ENCODE measurements at regions not wholly inside any gene's neighbourhood (a gene's known extent, or its start where the extent isn't known, plus 50 kb on each side); places are given as distances from the start of the nearest gene placed in this dataset.

GRCh38 chr4:38344929-38345328 lies 319.1 kb upstream of the KLF3 start:
- no peaks in the 10 kb centered on the region for H3K4me1 ChIP-seq (ENCODE audit: insufficient read depth, low read length, poor library complexity, severe bottlenecking)
- H3K9me2 ChIP-seq (ENCODE audit: insufficient read depth, low read length) = no peaks in the 10 kb centered on the region
- no peaks in the 10 kb centered on the region for H4K20me1 ChIP-seq (ENCODE audit: insufficient read depth, low read length)
- TF ChIP-seq CTCF (conservative IDR thresholded peaks at IDR 0.05; ENCODE audit: low read length) = no peak
- no peak for TF ChIP-seq EZH2phosphoT487 (IDR thresholded peaks at IDR 0.05; ENCODE audit: borderline replicate concordance, low read depth, low read length)
- DNase-seq (ENCODE audit: low spot score) = no peak
- no peak overlapping the region for H3K4me3 ChIP-seq (ENCODE audit: low read depth, low read length, poor library complexity, severe bottlenecking)
- no peaks in the 10 kb centered on the region for H3K36me3 ChIP-seq (ENCODE audit: insufficient read depth, low read length)
- H2AFZ ChIP-seq (ENCODE audit: low read length) = no peak overlapping the region
- no peaks in the 10 kb centered on the region for H3K9me3 ChIP-seq (ENCODE audit: low read length)
- H3K79me2 ChIP-seq (ENCODE audit: insufficient read depth, low read depth, low read length) = no peaks in the 10 kb centered on the region
- H3K27ac ChIP-seq (ENCODE audit: low read depth, low read length, poor library complexity, severe bottlenecking) = no peak overlapping the region
- no TSS peak for BruUV-seq (replicated peaks)
- POLR2A ChIA-PET = interaction anchor here (0.7 kb wide), 1 partner anchor 226 kb away, joined by 7 read pairs; no protein-coding TSS in a partner anchor
- intact Hi-C loops (cut with micrococcal nuclease; ENCODE audit: unreplicated experiment) = no loop called here
- CTCF ChIA-PET (ENCODE audit: unreplicated experiment) = no interaction called here
- H3K4me2 ChIP-seq (ENCODE audit: low read length) = no peak overlapping the region

- no peaks in the 10 kb centered on the region for H4K20me1 ChIP-seq (ENCODE audit: insufficient read depth, low read length)
- no peak for TF ChIP-seq EZH2phosphoT487 (IDR thresholded peaks at IDR 0.05; ENCODE audit: borderline replicate concordance, low read depth, low read length)
- TF ChIP-seq CTCF (conservative IDR thresholded peaks at IDR 0.05; ENCODE audit: low read length) = no peak
Measured at GRCh38 chr4:38347251-38347650, 316.7 kb upstream of the KLF3 start.

GRCh38 chr4:38354421-38354820 lies 309.6 kb upstream of the KLF3 start:
- Histone ChIP-seq H2AFZ (ENCODE audit: low read length) (no peak overlapping the region), H3K4me3 (ENCODE audit: low read depth, low read length, poor library complexity, severe bottlenecking) (no peak overlapping the region), H3K4me1 (ENCODE audit: insufficient read depth, low read length, poor library complexity, severe bottlenecking) (no peaks in the 10 kb centered on the region), H3K9me3 (ENCODE audit: low read length) (no peaks in the 10 kb centered on the region), H3K4me2 (ENCODE audit: low read length) (no peak overlapping the region), H3K27ac (ENCODE audit: low read depth, low read length, poor library complexity, severe bottlenecking) (no peak overlapping the region), H3K9me2 (ENCODE audit: insufficient read depth, low read length) (0 out of 2 replicates have a peak, but pooled peaks cover 3% of the 10 kb centered on the region), H3K79me2 (ENCODE audit: insufficient read depth, low read depth, low read length) (no peaks in the 10 kb centered on the region), H3K36me3 (ENCODE audit: insufficient read depth, low read length) (no peaks in the 10 kb centered on the region), H4K20me1 (ENCODE audit: insufficient read depth, low read length) (no peaks in the 10 kb centered on the region)
- BruUV-seq (replicated peaks) = no TSS peak
- DNase-seq (ENCODE audit: low spot score) = no peak
- POLR2A ChIA-PET = no interaction called here
- TF ChIP-seq EZH2phosphoT487 (IDR thresholded peaks at IDR 0.05; ENCODE audit: borderline replicate concordance, low read depth, low read length) = no peak
- CTCF ChIA-PET (ENCODE audit: unreplicated experiment) = no interaction called here
- intact Hi-C loops (cut with micrococcal nuclease; ENCODE audit: unreplicated experiment) = no loop called here

More at GRCh38 chr4:38347251-38347650, 316.7 kb upstream of the KLF3 start:
- no peak overlapping the region for H3K4me2 ChIP-seq (ENCODE audit: low read length)
- H3K27ac ChIP-seq (ENCODE audit: low read depth, low read length, poor library complexity, severe bottlenecking) = no peak overlapping the region
- no peaks in the 10 kb centered on the region for H3K9me3 ChIP-seq (ENCODE audit: low read length)
- POLR2A ChIA-PET = no interaction called here
- no peak overlapping the region for H3K4me3 ChIP-seq (ENCODE audit: low read depth, low read length, poor library complexity, severe bottlenecking)
- intact Hi-C loops (cut with micrococcal nuclease; ENCODE audit: unreplicated experiment) = no loop called here
- no peaks in the 10 kb centered on the region for H3K9me2 ChIP-seq (ENCODE audit: insufficient read depth, low read length)
- no peaks in the 10 kb centered on the region for H3K36me3 ChIP-seq (ENCODE audit: insufficient read depth, low read length)
- H2AFZ ChIP-seq (ENCODE audit: low read length) = no peak overlapping the region
- no peak for DNase-seq (ENCODE audit: low spot score)
- no peaks in the 10 kb centered on the region for H3K79me2 ChIP-seq (ENCODE audit: insufficient read depth, low read depth, low read length)
- no peaks in the 10 kb centered on the region for H3K4me1 ChIP-seq (ENCODE audit: insufficient read depth, low read length, poor library complexity, severe bottlenecking)
- no TSS peak for BruUV-seq (replicated peaks)
- CTCF ChIA-PET (ENCODE audit: unreplicated experiment) = no interaction called here

Data from OCI-LY7 (cell line).